ENCODE measurements at regions not wholly inside any gene's neighbourhood (a gene's known extent, or its start where the extent isn't known, plus 50 kb on each side); places are given as distances from the start of the nearest gene placed in this dataset.

DNA sequence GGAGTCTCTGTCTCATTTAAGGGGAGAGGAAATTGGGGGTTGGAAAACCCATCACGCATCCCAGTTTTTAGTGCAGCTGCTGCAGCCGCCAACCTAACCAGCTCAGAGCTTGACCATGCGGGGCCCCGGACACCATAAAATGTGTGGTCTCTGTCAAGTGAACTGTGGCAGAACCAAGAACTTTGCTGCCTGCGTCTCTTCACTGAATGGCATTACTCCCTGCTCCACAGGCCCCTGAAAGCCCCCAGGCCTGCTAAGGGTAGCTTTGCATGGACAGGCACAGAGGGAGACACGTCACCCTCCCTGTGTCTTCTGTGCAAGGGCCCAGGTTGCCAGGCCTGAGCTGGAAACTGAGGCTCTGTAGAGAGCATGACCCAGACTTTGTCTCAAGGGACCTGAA, 144.6 kb upstream of the GPR26 start:
- no peak for FAIRE-seq
- no peak for DNase-seq (ENCODE audit: low read depth, low spot score)
- Histone ChIP-seq H3K4me1 (ENCODE audit: control insufficient read depth, extremely low read depth, insufficient read depth, low read length) (no peaks in the 10 kb centered on the region), H3K9me3 (ENCODE audit: control insufficient read depth, low read depth, low read length) (no peaks in the 10 kb centered on the region), H3K4me3 (ENCODE audit: control insufficient read depth in 2 of 3, extremely low read depth in 1 of 3, insufficient read depth in 2 of 3, low read depth in 1 of 3, low read length in 3 of 3) (no peak overlapping the region), H3K4me2 (ENCODE audit: control insufficient read depth, extremely low read depth, insufficient read depth, low read depth, low read length) (no peak overlapping the region), H4K20me1 (ENCODE audit: control insufficient read depth, extremely low read depth, insufficient read depth, low read length) (no peaks in the 10 kb centered on the region), H3K79me2 (ENCODE audit: control insufficient read depth, insufficient read depth, low read length) (no peaks in the 10 kb centered on the region), H2AFZ (ENCODE audit: control insufficient read depth, low read length) (no peak overlapping the region), H3K9me1 (ENCODE audit: control insufficient read depth, extremely low read depth, insufficient read depth, low read length) (no peaks in the 10 kb centered on the region), H3K36me3 (ENCODE audit: control insufficient read depth in 2 of 2, extremely low read depth in 1 of 2, insufficient read depth in 2 of 2, low read length in 2 of 2) (no peaks in the 10 kb centered on the region), H3K27ac (ENCODE audit: control insufficient read depth, insufficient read depth, low read length) (no peak overlapping the region), H3K27me3 (ENCODE audit: control insufficient read depth, extremely low read depth, insufficient read depth, low read length) (no peaks in the 10 kb centered on the region), H3K9ac (ENCODE audit: control insufficient read depth, extremely low read depth, insufficient read depth, low read length) (no peak overlapping the region)
- TF ChIP-seq EZH2 (IDR thresholded peaks at IDR 0.05; ENCODE audit: low read length): no peak
- TF ChIP-seq, protein P1, sequence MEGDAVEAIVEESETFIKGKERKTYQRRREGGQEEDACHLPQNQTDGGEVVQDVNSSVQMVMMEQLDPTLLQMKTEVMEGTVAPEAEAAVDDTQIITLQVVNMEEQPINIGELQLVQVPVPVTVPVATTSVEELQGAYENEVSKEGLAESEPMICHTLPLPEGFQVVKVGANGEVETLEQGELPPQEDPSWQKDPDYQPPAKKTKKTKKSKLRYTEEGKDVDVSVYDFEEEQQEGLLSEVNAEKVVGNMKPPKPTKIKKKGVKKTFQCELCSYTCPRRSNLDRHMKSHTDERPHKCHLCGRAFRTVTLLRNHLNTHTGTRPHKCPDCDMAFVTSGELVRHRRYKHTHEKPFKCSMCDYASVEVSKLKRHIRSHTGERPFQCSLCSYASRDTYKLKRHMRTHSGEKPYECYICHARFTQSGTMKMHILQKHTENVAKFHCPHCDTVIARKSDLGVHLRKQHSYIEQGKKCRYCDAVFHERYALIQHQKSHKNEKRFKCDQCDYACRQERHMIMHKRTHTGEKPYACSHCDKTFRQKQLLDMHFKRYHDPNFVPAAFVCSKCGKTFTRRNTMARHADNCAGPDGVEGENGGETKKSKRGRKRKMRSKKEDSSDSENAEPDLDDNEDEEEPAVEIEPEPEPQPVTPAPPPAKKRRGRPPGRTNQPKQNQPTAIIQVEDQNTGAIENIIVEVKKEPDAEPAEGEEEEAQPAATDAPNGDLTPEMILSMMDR (optimal IDR thresholded peaks at IDR 0.05 in 1 of 3, IDR thresholded peaks at IDR 0.05 in 1 of 3, conservative IDR thresholded peaks at IDR 0.05 in 1 of 3; ENCODE audit: extremely low read depth in 1 of 3, insufficient read depth in 2 of 3, low read length in 3 of 3): no peak
- dilution Hi-C loops (cut with MboI; ENCODE audit: extremely low pct_ligation_motif_present, low sequenced_read_pairs): no loop called here

DNA sequence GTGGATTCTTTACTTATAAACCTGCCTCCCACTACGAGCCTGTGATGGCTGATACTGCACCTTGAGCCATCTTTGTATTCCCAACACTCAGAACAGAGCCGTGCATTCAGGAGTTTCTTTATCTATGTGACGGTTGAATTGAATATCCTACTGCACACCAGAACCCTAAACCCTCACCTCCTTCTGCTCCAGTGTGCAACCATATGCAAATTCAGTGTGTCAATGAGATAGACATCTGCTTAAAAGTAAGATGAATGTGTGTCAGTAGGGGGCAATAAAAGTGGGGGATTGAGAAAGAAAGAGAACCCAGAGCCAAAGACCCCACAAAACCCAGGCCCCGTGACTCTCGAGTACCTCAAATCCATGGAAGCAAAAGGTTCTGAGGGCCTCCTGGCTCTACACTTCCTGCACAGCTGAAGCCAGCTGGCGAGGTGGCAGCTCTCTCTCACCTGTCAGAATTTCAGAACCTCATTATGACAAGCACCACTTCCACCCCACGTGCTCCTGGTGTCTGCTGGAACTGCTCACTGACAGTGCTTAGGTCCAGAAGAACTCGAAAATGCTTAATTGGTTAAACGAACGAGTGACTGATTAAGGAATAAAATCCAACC, 143.3 kb upstream of the GPR26 start:
- TF ChIP-seq, protein P1 (optimal IDR thresholded peaks at IDR 0.05 in 1 of 3, IDR thresholded peaks at IDR 0.05 in 1 of 3, conservative IDR thresholded peaks at IDR 0.05 in 1 of 3; ENCODE audit: extremely low read depth in 1 of 3, insufficient read depth in 2 of 3, low read length in 3 of 3): no peak
- TF ChIP-seq EZH2 (IDR thresholded peaks at IDR 0.05; ENCODE audit: low read length): no peak
- no peaks in the 10 kb centered on the region for H3K79me2 ChIP-seq (ENCODE audit: control insufficient read depth, insufficient read depth, low read length)
- H3K27ac ChIP-seq (ENCODE audit: control insufficient read depth, insufficient read depth, low read length): no peak overlapping the region
- dilution Hi-C loops (cut with MboI; ENCODE audit: extremely low pct_ligation_motif_present, low sequenced_read_pairs): no loop called here
- no peak overlapping the region for H3K9ac ChIP-seq (ENCODE audit: control insufficient read depth, extremely low read depth, insufficient read depth, low read length)
- H3K4me3 ChIP-seq (ENCODE audit: control insufficient read depth in 2 of 3, extremely low read depth in 1 of 3, insufficient read depth in 2 of 3, low read depth in 1 of 3, low read length in 3 of 3): no peak overlapping the region
- no peak for DNase-seq (ENCODE audit: low read depth, low spot score)
- no peak overlapping the region for H3K4me2 ChIP-seq (ENCODE audit: control insufficient read depth, extremely low read depth, insufficient read depth, low read depth, low read length)
- no peak overlapping the region for H2AFZ ChIP-seq (ENCODE audit: control insufficient read depth, low read length)
- no peaks in the 10 kb centered on the region for H4K20me1 ChIP-seq (ENCODE audit: control insufficient read depth, extremely low read depth, insufficient read depth, low read length)
- FAIRE-seq: no peak
- H3K27me3 ChIP-seq (ENCODE audit: control insufficient read depth, extremely low read depth, insufficient read depth, low read length): no peaks in the 10 kb centered on the region
- H3K9me1 ChIP-seq (ENCODE audit: control insufficient read depth, extremely low read depth, insufficient read depth, low read length): no peaks in the 10 kb centered on the region
- H3K9me3 ChIP-seq (ENCODE audit: control insufficient read depth, low read depth, low read length): no peaks in the 10 kb centered on the region
- H3K36me3 ChIP-seq (ENCODE audit: control insufficient read depth in 2 of 2, extremely low read depth in 1 of 2, insufficient read depth in 2 of 2, low read length in 2 of 2): no peaks in the 10 kb centered on the region
- H3K4me1 ChIP-seq (ENCODE audit: control insufficient read depth, extremely low read depth, insufficient read depth, low read length): no peaks in the 10 kb centered on the region
